T-helper 22 cell (primary cell): ENCODE measurements at regions not wholly inside any gene's neighbourhood (a gene's known extent, or its start where the extent isn't known, plus 50 kb on each side); places are given as distances from the start of the nearest gene placed in this dataset.

Experiments
- DNase-seq: peaks from one replicate; pipeline ENCODE4 v3.0.0-alpha.2; 2020; ENCODE audit warnings: low read depth

DNA sequence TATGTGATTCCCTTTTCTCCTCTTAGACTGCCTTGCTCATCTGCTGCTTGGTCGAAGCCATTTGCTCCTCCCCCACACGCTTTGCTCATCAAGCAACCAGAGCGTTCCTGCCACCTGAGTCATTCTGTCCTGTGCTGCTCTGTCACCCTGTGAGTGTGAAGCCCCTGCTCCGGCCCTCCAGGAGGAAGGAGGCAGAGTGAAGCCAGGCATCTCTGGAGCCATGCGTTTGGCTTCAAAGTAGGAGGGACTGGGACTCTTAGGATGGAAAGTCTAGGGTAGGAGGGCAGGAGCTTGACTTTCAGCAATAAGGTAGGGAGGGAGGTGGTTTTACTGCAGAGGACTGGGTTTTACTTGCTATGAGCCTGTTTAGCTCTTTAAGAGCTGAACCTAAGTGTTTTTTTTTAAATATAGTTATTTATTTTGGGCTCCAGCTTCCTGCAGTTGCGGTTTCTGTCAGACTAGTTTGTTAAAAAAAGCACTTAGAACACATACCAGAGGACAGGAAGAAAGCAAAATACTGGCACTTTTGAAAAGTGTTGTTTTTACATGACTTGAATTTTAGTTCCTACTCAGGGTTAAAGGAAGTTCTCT is 63.6 kb downstream of the SPINK2 start:
- peak; percentile 30 for DNase-seq

DNA sequence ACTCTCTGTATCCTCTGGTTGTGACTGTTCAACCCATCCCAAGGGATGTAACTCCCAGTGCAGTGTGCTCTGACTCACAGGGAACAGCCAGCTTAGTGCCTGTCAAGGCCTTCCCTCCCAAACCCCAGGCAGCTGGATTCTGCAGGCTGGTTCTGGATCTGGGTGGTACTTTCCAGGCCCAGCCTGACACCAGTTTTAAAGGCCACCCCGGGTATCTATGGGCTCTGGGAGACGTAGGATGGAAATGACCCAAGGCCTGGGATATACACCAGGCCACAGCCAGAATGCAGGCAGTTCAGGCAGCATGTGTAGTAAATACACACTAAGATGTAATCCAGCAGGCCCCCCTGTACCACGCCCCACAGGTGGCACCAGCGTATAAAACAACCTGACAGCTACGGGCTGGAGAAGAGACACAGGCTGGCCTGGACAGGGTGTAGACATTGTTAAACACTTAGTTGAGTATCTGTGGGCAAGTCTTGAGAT is 64.2 kb downstream of the SPINK2 start:
- no peak for DNase-seq

DNA sequence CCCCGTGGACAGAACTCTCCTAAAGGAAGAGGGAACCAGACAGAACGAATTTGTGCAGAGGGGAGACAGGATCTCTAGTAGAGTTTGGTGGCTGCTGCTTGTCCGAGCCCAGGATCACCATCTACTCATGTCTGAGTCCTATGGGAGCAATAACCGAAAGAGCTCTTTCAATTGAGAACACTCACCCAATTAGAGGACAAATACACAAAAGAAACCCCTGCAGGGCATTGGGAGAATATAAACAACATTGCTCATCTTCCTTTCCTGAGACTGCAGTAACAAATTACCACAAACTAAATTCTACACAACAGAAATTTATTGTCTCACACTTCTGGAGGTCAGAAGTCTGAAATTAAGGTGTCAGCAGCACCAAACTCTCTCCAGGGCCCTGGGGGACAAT is 65.6 kb downstream of the SPINK2 start:
- no peak for DNase-seq

DNA sequence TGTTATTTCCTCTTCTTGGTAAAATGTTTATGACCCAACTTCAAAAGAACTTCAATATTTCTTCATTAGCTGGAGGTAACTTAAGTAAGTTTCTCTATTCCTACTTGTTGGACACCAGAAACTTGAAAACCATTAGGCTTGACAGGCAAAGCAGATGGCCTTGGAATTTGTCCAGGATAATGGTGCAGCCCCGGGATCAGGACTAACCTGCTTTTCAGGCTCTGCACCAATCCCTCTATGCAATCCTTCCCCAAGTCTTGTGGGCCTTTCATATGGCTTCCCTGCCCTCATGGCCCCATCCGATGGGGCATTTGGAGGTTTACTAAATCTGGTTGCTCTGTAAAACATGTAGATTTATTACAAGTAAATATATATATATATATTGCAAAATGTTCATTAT is 68.5 kb downstream of the SPINK2 start:
- no peak for DNase-seq

DNA sequence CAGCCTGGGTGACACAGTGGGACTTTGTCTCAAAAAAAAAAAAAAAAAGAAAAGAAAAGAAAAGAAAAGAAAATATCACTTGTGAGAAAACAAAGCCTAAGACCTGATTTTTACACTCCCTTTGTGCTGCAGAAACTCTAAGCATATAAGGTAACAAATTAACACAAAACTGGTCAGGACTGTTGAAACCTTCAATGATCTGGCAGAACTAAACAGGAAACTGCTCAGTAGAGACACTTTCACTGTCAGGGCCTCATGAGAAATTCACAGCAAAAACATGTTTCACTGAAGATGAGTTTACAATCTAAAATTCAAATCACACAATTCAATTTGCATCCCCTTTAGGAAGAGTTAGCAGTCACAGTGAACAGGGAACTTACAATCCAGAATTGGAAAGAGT is 69.1 kb upstream of the HOPX start:
- DNase-seq = no peak

DNA sequence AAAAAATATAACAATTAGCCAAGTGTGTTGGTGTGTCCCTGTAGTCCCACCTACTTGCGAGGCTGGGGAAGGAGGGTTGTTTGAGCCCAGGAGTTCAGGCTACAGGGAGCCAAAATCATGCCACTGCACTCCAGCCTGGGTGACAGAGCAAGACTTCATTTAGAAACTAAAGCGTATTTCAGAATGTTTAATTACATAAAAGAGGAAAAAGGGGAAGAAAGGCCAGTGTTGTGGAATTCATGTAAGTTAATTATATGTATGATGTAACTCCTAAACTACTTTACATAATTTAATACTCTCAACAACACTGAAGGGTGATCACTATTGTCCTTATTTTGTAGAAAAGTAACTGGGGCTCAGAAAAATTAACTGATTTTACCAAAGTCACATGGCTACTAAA is 67.2 kb upstream of the HOPX start:
- no peak for DNase-seq

DNA sequence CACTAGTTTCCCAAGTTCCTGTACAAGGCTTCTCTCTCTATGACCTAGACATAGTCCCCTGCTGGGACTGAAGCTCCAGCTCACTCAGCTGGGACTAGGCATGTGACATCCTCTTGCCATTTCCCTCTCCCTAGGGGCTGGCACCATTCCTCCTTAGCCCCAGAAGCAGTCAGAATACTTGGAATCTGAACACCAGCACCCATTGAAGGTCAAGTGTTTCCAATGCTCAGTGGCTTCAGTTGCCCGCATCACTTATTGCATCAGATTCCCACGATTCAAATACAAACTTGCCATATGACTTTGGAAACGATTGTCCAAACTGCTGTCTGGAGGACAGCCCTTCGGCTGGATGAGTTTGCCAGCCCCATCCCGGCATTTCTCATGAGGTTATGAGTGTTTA is 65.5 kb upstream of the HOPX start:
- no peak for DNase-seq

DNA sequence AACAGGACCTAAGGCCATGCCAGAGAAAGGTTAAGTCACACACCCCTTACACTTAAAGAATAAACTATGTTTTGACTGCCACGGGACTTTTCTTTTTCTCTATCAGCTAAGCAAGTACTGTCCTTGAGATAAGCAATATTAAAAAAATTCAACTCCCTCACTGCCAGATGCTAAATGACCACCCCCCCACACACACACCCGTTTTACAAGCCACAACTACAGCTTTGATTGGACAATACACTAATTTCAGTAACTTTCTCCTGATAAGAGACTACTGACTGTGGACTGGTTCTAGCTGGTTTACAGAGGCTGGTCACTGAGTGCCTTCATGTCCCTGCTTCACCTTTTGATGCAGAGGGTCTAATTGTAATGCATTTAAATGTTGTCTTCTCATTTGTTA is 63.9 kb upstream of the HOPX start:
- DNase-seq = no peak

DNA sequence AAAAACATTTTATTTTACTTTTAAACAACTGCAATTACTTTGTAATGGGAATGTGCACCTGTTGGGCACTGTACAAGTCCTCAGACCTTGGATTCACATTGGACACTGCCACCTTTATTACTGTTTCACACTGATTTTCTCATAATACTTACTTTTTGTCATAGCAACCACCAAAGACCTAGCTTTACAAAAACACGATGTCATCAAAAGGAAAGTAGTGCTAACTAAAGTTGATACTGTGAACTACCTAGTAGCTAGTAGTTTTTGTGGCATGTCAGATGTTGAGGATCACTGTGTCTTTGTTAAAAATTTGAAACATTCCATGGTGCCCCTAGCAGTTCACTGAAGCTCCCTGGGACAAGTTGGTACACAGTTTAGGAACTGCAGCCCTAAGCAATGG is 62.9 kb upstream of the HOPX start:
- DNase-seq = no peak

DNA sequence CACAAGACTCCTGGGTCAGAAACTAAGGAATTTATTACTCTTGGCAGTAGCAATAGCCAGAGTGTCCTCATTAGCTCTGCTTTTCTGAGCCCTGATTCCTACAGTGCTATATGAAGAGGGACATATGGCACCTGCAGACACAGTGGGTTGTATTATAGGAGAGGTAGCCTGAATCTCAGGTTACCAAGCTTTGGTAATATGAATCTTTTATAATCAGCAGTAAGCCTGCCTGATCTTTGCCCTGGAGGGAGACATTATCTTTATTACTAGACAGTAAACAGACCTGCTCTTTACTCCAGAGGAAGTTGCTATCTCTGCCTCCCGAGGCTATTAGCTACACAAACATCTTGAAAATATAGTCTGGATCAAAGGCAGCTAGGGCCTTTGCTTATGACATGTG is 62.5 kb upstream of the HOPX start:
- no peak for DNase-seq

DNA sequence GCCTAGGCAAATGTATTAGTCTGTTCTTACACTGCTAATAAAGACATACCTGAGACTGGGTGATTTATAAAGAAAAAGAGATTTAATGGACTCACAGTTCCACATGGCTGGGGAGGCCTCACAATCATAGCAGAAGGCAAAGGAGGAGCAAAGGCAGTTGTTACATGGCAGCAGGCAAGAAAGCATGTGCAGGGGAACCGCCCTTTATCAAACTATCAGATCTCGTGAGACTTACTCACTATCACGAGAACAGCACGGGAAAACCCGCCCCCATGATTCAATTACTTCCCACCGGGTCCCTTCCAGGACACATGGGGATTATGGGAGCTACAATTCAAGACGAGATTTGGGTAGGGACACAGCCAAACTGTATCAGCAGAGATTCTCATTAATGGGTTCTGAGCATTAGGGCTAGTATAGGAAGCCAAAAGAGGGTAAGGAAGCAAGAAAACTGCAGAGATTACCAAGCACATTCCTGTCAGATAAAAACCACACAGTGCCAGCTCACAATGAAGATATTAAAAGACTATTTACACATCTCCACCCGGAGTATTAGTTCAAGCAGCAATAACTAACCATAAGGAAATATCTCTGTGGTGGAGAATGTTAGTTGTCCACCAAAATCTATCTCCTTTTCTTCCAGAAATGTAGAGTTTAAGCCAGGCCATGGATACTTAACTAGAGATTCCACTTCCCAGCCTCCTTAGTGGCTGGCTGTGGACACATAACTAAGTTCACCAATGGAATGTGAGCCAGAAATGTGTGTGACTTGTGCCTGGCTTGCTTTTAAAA is 61.2 kb upstream of the HOPX start:
- DNase-seq = no peak

DNA sequence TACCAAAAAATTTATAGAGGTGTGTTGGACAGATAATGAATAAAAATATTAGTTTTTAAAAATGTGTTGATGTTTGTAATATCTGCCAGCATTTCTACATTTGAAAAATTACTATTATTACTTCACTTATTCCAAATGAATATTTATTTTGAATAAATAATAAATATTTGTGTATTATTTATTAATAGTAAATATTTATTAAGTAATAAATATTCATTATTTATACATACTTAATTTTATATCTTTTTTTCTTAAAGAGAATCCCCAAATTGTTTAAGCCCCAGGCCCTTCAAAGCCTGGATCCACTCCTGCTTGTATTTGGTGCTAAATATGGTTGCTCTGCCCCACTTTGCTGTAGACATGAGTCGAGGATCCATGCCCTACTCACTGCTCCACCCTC is 60.5 kb upstream of the HOPX start:
- DNase-seq = no peak

DNA sequence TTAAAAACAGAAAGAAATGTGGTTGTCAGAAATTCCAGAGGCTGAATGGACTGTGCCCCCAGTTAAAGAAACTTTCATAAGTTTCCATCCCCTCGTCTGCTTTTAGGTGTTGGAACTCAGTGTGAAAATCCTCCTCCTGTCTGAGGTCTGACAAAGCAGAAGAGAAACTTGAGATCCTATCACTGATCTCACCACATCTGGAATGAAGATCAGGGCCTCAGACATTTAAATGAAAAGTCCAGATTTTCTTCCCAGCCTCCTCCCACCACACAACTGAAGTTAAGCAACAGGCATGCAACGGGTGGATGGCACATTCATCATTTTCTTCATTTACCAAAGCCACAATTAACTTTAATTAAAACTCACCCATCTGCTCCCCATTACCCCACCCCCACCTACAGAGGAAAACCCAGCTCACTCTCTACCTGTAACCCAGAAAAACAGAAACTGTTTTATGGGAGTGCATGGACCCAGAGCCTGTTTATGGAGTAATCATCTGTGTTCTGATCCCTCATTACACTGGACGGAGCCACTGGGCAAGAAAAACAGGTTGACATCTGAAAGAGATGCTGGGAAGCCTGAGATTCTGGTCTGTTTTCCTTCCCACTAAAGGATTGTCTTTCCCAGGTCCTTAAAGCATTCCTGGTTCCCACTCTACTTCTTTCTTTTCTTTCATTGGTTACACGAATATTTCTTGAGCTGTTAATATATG is 58.1 kb upstream of the HOPX start:
- DNase-seq = no peak

DNA sequence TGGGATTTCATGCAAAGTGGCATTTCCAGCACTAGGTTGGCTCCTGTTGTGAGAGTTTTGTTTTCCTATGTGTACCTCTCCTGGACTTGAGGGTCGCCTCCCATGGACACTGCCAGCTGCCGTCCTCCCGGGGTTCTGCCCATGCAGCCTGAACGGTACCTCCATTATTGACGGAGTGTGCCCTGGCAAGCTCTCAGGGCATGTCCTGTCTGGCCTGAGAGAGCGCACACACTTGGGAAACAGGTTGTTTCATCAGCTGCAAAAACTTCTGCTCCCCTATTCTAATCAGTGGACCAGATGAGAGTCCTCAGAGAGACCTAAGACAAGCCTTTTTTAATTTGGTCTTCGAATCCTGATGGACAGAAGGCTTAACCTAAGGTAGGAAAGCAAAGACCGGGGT is 56.6 kb upstream of the HOPX start:
- no peak for DNase-seq

DNA sequence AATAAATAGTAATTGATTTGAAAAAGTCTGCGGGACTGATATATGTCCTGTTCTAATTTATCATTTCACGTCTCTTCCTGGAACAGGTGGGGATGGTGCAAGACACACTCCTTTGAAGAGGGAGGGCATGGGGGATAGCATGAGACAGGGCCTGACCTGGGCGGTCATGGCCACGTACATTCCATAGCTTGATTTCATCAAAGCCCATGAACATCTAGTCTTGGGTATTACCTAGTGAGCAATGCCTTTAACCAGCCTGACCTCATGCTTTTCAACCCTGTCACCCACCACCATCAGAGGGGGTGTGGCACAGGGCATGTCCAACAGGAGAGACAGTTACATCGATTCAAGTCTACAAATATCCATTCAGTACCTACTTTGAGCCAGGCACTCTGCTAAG is 52.3 kb upstream of the HOPX start:
- no peak for DNase-seq

DNA sequence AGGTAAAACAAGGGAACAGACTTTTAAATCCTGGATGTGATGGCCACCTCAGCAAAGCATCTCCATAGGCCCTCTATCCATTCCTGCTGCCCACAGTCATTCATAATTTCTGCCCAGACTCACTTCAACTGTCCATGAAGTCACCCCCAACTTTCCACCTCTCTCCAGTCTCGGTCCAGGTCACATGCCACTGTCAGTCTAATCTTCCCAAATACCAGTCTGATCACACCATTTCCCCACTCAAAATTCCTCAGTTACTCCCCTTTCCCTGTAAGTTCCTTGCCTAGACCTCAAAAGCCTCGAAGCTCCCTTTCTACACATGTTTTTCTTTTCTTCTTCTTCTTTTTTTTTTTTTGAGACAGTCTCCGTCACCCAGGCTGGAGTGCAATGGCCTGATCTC is 51.2 kb upstream of the HOPX start:
- DNase-seq = no peak

DNA sequence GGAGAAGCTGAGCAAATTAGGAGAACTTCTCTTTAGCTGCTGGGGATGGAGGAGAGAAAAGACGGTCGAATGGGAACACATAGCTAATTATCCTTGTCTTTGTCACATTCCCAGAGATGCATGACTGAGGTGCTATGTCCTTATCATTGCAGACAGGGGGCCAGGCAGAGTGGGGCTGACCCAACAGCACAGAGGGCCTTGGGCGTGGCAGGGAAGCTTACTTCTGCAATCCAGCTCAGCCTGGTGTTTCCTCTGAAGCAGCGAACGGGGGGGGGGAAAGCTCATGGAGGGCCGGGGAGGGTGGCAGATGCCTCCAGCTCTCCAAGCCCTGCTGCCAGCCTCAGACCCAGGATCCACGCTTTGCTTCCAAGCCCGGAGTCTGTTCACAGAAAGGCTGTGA is 50.8 kb upstream of the HOPX start:
- no peak for DNase-seq
